Stimulated activated CD4-positive, alpha-beta T cell treated with anti-CD3 and anti-CD28 coated beads, Interleukin-2, amount 100 ng/mL, for 24 hours (primary cell): ENCODE measurements at regions not wholly inside any gene's neighbourhood (a gene's known extent, or its start where the extent isn't known, plus 50 kb on each side); places are given as distances from the start of the nearest gene placed in this dataset.
"Not testable (repeated sequence)": the region's sequence is repeated elsewhere in the genome, so short reads cannot be mapped to it uniquely, and the experiment has no call there.

Experiments
- DNase-seq, 2 donors: peaks; one replicate each; pipeline ENCODE4 v3.0.0-alpha.2; 2020

DNA sequence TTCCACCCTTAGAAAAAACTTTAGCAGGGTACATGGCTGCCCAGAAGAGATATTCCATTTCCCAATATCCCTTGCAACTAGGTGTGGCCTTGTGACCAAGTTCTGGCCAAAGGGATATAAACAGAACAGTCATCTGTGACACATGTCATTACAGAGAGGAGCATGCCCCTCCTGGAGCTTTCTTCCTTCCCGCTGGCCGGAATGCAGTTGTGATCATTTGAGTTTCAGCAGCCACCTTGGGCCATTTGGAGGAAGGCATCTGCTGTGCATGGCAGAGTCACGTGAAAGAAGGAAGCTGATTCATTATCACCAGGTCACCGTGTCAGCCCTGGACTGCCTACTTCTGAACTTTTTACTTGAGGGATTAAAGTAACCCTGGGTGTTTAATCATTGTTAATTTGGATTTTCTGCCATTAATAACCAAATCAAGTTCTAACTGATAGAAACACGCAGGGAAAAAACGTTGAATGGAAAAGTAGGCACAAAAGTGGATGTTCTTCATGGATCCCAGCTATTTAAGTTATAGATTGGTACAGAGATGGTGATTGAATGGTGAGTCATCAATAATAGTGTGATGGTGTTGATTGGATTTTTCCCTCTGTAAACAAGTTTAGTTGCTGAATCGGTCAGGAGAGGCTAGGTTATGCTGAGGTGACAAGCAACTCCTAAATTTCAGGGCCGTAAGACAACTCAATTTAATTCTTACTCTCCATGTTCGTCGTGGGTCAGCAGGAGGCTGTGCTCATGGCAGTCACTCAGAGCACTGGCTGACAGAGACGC, 80.7 kb upstream of the CCDC167 start:
- DNase-seq, result no peak

DNA sequence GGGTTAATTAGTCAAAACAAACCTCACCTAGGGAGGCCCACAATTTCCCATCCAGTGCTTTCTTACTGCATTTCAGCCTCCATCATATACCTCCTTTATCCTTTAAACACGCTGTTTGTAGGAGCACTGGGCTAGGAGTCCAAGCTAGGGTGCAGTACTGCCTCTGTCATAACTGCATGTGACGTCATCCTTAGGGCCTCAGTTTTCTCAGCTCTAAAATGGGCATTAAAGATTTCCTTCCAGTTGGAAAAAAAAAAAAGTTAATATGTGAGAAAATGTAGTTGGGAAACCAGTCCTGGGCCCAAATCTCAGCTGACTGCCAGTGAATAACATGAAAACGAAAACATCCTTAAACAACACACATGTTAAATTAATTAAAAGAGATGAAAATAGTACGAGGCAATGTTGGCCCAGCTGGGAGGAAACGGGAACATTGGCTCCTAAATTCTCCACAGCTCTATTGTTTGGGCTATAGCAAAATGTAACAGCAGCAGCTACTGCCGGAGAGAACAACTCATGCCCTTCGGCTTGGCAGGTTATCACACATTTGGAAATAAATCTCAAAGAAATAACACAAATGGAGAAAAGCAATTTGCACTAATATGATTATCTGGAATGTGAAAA, 79.9 kb upstream of the CCDC167 start:
- no peak for DNase-seq

GRCh38 chr6:37578104-37578503, 78.4 kb upstream of the CCDC167 start:
- no peak for DNase-seq

DNA sequence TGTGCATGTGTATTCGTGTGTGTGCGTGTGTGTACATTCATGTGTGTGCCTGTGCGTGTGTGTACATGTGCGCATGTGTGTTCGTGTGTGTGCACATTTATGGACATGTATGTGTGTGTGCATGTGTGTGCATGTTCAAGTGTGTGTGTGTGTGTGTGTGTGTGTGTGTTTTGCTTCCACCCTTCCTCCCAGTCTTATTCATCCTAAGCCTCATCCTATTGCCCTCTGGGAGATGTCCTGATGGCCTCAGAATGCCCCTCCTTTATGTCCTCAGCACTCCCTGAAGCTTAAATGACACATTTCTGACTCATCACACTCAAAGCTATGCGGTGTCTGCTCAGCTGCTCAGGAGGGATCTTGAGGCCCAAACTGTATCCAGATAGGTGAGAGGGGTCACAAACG, 76.6 kb upstream of the CCDC167 start:
- no peak for DNase-seq

GRCh38 chr6:37575221-37575620, 75.5 kb upstream of the CCDC167 start:
- no peak for DNase-seq

DNA sequence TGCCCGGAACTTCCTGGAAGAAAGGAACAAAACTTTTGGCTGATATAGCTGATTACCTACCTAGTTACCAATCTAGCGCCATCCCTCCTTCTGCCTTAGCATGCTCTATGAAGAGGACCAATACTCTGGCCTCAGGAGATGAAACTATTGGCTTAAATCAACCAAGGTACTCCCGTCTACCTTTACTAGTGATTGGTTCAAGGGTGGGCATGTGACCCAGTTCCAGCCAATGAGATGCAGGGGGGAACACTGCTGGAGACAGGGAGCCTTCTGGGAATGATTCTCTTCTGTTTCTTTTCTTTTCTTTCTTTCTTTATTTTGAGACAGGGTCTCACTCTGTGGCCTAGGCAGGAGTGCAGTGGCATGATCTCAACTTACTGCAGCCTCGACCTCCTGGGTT, 72.6 kb upstream of the CCDC167 start:
- DNase-seq, result no peak

DNA sequence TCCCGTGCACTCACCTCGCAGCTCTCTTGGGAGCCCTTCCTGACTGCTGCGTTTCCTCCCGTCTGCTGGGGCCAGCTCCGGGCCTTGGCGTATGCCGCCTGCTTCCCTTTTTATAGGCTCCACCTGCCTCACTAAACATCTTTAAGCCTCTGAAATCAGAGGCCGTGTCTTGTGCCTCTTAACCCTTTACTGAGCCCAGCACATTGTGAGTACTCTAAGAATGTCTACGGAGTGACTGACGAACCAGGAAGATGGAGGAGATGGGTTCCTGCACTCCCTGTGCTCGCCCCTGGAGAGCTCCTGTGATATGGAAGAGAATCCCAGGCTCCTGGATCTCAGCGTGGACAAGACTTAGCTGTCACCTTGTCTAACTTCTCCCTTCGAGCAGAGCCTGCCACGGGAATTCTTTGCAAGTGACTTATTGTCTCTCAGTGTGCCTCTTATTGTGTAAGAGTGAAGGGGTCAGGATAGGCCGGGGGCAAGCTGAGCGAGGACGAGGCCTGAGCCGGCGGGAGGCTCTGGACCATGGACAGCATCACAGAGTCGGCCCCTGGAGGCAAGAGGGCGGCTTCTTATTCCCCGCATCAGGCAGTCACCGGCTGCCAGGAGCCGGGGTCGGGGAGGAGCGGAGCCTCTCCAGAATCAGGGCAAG, 70.9 kb upstream of the CCDC167 start:
- no peak for DNase-seq

DNA sequence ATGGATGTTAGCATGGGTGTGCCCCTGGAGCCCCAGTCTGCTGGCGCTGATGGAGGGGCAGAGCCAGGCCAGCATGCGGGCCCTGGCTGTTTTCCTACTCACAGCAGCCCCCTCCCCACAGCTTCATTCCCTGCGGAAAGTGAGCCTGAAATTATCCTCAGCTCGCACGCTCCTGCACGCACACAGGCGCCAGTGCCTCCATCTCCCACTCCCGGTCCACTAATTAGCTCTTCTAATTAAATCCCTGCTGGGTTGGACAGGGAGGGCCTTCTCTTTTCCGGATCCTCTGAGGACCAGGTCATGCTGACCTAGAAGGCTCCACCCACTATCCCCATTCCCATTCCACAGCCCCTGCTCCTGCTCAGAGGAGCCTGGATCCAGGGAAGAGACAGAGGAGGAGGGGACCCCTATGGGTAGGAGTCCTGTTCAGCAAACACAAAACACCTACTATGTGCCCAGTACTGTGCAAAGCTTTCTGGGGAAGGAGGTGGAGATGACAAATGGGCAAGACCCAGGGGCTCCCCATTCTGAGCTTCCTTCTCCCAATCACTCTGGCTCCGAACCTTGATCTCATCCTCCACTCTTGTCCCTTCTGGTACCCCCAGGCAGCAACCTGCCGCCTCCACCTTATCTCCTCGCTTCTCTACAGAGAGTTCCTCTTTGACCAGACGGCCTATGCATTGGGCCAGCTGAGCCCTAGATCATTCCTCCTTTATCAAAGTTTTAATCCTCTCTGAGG, 70.2 kb upstream of the CCDC167 start:
- no peak for DNase-seq

DNA sequence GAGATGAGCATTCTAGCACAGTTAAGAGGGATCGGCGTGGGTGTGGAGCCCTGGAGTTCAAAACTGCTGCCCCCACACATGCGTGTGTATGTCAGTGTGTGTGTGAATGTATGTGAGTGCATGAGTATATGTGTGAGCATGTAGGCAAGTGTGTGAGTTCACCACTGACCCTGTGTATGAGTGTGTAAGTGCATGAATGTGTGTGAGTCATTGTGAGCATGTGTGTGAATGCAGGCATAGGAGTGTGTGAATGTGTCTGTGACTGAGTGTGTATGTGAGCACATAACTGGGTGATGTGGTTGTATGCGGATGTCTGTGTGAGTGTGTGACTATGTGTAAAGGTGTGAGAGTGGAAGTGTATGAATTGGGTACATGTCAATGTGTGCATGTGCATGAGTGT, 69.6 kb upstream of the CCDC167 start:
- DNase-seq, result no peak

- no peak for DNase-seq
These were observed 67.3 kb upstream of the CCDC167 start for GRCh38 chr6:37566950-37567349.

GRCh38 chr6:37566111-37566949, 66.6 kb upstream of the CCDC167 start:
- peak; percentile 81 to 83 for DNase-seq

GRCh38 chr6:37565267-37566110, 65.8 kb upstream of the CCDC167 start:
- no peak for DNase-seq

DNA sequence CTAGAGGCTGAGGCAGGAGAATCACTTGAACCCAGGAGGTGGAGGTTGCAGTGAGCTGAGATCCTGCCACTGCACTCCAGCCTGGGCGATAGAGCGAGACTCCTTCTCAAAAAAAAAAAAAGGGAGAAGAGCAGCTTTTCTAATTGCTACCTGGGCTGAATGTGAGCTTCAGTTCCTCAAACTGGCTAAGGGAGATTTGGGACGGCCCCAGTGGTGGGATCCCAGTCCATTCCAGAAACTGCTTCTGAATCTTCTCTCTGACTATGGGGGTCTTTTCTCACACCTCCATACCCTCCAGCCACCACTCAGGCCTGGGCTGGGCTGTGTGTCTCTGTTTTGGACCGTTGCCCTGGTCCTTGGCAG, 63.2 kb upstream of the CCDC167 start:
- not testable (repeated sequence) for DNase-seq

DNA sequence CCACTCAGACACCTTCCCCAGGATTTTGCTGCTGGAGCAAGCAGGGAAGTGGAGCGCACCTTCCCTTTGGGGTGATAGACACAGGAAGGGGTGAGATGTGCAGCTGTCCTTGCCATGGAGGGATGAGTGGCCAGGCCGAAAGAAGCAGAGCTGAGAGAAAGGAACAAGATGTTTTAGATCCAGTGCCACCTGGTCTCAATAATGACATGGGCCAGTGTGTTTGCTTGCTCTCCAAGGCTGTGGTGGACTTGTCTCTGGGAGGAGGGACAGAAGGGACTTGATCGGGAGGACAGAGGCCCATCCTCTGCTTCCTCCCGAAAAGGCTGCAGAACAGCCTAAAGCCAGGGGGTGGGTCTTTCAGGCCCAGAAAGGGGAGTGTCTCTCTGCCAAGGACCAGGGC, 61.7 kb upstream of the CCDC167 start:
- no peak for DNase-seq

- no peak for DNase-seq
These were observed 61.0 kb upstream of the CCDC167 start for GRCh38 chr6:37560737-37561103.

DNA sequence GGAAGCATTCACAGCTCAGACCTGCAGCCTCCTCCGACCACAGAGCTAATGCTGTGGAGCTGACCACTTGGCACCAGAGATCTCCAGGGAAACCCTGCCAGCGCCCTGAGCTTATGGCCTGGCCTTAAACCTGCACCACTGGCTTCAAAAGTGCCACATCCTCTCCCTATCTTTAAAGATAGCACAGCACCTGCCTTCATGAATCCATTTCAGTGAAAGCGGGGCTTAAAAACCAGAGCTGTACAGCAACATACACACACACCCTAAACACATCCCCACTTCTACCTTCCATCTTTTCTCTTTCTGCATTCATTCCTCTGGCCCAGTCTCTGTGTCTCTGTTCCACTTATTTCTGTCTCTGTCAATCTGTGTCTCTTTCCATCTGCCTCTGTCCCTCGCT, 59.8 kb upstream of the CCDC167 start:
- no peak for DNase-seq

DNA sequence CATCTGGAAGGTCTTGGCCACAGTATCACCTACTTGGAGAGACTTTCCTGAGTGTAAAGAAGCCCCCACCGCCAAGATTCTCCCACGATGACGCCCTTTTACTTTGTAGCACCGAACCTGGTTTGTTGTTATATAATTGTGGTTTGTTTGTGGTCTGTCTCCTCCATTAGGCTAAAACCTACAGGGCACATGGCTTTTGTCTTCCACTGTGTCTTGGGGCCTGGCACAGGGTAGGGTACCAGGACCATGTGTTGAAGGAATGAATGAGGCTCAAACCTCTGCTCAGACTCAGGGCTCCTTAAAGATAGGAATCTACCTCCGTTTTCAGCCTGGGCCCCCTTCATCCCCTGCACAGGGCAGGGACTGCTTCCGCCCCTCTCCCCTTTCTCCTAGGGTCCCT, 59.4 kb upstream of the CCDC167 start:
- no peak for DNase-seq

DNA sequence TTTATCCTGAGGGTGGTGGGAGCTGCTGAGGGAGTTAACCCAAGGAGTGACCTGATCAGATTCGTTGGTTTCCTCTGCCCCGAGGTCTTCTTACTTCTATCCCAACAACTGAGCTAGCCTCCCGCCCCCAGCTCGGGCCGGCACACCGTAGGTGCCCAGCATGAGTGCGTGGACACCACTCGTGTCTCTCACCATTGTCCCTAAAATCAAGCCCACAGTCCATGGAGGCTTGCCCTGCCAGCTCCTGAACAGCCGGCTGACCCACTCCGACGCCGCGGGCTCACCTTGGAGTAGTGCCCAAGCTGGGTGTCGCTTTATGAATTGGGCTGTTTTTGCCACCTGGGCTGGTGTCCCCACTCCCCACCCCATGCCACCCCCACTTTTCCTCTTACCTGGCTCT, 59.0 kb upstream of the CCDC167 start:
- no peak for DNase-seq

DNA sequence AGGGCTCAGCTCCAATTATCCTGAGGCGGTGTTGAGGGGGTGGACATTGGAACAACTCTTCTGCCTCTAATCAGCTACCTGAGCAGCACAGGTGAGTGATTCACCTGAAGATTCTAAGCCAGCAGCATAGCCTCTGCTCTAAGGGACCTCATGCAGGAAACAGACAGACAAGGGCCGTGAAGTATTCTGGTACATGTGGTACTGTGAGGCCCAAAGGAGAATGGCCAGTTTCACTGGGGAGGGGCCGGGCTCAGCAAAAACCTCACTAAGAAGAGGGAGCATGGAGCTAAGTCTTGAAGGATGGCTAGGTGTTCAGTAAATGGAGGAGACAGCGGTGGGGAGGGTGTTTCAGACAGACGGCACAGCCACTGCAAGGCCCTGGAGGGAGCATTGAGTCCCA, 58.5 kb upstream of the CCDC167 start:
- DNase-seq, result no peak

GRCh38 chr6:37557645-37558114, 58.0 kb upstream of the CCDC167 start:
- DNase-seq, result no peak

- DNase-seq, result no peak
These were observed 57.4 kb upstream of the CCDC167 start for GRCh38 chr6:37556881-37557644.
